DOHH2 (cell line): ENCODE measurements at regions not wholly inside any gene's neighbourhood (a gene's known extent, or its start where the extent isn't known, plus 50 kb on each side); places are given as distances from the start of the nearest gene placed in this dataset.

ENCODE experiments used
- CTCF ChIP-seq: fragments of 200-600 bp; sonication (generic); IDR thresholded peaks from one replicate; pipeline ENCODE4 v1.5.1; 2014; ENCODE audit warnings: antibody characterized with exemption, mild to moderate bottlenecking, low read depth, low read length; ENCODE audit not compliant: poor library complexity, severe bottlenecking
- EZH2phosphoT487 ChIP-seq: fragments of 200-600 bp; sonication (generic); IDR thresholded peaks from 2 replicates; pipeline ENCODE4 v1.6.1; 2017; ENCODE audit warnings: borderline replicate concordance, mild to moderate bottlenecking, antibody characterized with exemption, low read length, moderate library complexity, mixed read lengths

- no peak for TF ChIP-seq CTCF
- no peak for TF ChIP-seq EZH2phosphoT487
Measured at GRCh38 chr7:33736521-33737221, 168.7 kb upstream of the BMPER start.
